NCI-H187 treated with DMSO at 0.1 percent for 48 hours (cell line): ENCODE measurements at regions not wholly inside any gene's neighbourhood (a gene's known extent, or its start where the extent isn't known, plus 50 kb on each side); places are given as distances from the start of the nearest gene placed in this dataset.
"Not testable (repeated sequence)": the region's sequence is repeated elsewhere in the genome, so short reads cannot be mapped to it uniquely, and the experiment has no call there.

Source experiments
- DNase-seq: peaks from one replicate; lab custom pipeline; 2025; lab: John Stamatoyannopoulos, UW

DNA sequence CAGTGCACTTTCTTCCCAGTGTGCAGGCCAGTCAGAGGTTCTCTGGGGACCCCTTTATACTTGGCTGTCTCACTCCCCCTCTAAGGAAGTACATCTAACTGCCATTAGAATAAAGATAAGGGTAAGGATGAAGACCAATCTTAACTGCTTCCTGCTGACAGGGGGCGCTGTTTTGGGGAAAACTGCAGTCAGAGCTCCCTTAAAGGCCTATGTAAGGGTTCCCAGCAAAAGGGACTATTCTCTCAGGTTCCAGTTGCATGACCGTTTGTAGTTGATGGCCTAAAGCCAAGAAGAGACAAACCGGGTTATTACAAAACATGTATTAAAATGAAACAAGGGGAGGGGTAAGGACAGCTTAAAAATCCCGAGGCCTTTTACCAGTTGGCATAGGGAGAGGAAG lies 115.6 kb upstream of the SPIN4 start:
- DNase-seq: no peak

DNA sequence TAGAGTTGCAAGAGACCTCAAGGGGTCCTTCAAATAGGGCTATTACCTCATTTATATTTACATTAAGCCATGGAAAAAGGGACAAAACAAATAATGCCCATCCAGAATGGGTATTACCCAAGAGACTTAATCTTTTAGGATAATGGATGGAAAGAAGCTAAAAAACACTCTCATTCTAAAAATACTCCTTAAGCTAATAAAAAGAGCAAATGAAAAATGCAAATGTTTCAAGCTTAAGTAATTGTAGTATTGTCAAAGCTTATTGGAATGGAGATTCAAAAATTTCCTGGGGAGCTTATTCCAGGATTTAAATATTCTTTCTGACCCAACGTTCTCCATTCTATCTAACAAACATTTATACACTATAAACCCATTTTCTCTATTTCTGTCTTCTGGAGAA lies 107.8 kb upstream of the SPIN4 start:
- no peak for DNase-seq

DNA sequence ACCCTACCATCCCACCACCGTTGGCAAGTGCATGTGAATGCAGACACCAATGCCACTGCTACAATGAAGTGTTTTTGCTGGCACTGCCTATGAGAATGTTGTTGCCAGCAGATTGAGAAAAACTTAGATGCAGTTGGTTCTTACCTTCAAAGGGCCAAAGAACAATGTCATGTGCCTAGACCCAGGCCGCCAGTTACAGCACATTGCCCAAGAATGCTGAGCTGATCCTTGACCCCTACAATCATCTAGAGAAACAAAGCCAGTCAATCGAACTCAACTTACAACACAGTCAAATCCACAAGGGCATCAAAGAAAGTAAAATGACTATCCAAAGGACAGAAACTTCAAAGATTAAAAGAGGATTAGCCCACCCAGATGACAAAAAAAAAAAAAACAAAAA lies 102.4 kb upstream of the SPIN4 start:
- no peak for DNase-seq

DNA sequence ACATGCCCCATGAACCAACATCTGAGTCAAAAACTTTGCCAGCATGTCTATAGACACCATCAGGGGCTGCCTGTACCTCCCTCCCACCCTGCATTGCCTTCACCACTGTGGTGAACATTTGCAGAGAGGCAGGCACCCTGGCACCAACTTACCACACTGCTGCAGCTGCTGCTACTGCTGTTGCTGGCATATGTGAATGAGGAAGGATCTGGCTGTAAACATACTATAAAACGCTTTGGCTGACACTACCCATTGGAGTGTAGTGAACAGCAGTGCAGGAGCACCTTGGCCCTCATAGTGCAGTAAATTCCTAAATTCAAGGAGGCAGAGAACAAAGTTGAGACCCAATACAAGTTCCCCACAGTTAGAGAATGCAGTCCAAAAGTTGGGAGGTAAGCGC lies 90.6 kb upstream of the SPIN4 start:
- no peak for DNase-seq

DNA sequence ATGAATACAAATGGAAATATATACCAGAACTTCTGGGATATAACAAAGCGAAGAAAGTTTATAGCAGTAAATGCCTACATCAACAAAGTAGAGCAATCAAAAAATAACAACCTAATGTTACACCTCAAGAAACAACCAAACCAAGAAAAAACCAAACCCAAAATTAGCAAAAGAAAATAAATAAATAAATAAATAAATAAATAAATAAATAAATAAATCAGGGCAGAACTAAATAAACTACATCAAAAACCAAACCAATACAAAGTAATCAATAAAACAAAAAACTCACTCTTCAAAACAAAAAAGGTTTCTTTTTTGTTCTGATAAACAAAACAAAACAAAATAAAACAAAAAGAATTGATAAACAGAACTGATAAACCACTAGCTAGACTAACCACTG lies 88.4 kb upstream of the SPIN4 start:
- no peak for DNase-seq

DNA sequence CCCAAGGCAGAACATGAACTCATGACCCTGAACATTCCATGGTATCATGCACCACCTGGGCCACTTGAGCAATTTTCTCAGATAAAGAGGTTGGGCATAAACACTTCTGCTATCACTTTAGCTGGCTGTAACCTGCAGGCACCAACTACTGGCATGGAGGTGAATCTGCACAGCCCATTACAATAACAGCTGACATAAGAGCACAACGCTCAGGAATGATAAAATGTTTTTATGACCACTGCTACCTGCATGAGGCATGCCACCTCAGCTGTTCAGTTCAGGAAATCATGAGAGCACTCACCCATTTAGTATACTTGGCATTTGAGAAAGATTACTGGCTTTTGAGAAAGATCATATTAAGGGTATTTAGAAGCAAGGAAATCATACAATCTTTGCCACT lies 85.7 kb upstream of the SPIN4 start:
- DNase-seq: no peak

DNA sequence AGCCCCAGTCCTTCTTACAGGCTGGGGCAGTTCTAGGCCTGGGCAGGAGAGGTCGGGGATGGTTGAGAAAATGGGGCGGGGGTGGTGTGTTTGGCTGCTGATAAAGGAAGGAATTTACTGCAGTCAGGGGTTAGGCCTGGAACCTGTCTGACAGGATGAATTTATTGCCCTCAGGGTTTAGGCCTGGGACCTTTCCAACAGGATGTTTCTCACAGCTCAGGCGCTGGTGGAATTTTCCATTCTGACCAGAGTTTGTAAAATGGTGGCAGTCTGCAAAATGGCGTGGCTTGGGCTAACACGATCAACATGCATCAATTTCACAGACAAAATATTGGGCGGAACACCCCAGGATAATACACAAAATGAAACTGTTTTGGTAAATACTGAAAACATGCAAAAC lies 83.5 kb upstream of the SPIN4 start:
- DNase-seq: no peak

DNA sequence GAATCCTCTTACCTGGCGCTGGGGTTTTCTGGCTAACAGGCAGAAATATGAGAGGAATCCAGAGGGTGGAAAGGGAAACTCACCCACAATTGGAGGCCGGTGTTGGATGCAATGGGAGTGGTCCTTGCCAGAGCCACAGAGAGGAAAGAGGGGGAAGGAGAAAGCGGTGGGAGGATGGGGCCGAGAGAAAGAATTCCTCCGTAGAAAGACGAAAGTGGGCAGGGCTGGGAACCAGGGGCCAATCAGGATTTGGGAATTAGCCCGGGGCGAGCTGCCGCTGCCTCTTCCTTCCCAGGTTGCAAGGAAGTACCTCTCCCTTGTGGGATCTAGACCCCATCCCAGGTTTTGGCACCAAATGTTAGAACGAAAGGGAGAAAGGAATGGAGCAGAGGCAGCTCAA lies 83.1 kb upstream of the SPIN4 start:
- DNase-seq: no peak

DNA sequence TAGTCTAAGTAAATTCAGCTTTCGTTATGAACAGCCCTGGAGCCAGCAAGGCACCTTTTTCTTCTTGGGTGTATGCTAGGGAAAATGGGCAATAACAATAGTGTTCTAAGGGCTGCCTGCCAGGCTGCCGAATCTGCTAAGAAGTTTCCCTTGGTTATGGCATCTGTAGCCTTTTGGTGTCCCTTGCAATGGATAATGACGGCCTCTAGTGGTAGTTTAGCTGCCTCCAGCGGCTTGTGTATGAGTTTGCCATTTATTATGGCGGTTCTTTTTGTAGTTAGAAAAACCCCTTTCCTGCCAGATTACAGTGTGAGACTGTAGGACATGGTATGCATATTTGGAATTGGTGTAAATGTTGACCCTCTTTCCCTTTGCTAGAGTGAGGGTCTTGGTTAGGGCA lies 78.9 kb upstream of the SPIN4 start:
- DNase-seq: no peak

DNA sequence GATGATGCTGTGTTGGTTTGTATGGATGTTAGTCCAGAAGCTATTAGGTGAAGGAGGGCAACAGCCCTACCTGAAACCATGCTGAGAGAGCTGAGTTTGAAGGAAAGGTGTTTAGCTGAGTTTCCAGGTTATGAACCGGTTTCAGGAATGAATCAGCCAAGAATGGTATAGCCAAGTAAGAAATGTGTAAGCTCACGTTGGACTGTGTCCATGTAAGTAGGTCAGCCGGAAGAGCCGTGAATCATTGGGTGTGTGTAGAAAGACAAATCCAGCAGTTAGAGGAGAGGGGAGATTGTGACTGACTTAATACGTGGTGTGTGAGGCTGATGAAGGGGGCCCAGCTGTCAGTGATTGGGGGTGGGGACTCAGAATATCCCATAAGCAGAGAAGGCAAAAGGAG lies 77.2 kb upstream of the SPIN4 start:
- no peak for DNase-seq

DNA sequence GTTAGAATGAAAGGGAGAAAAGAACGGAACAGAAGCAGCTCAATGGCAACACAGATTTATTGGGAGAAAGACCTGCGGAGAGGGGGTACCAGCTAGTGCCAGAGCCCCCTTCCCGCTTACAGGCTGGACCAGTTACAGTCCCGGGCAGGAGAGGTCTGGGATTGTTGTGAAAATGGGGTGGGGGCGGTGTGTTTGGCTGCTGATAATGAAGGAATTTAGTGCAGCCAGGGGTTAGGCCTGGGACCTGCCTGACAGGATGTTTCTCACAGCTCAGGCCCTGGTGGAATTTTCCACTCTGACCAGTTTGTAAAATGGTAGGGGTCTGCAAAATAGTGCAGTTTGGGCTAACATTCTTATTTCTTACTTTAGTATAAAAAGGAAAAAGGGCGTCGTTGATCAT lies 75.4 kb upstream of the SPIN4 start:
- DNase-seq: no peak

DNA sequence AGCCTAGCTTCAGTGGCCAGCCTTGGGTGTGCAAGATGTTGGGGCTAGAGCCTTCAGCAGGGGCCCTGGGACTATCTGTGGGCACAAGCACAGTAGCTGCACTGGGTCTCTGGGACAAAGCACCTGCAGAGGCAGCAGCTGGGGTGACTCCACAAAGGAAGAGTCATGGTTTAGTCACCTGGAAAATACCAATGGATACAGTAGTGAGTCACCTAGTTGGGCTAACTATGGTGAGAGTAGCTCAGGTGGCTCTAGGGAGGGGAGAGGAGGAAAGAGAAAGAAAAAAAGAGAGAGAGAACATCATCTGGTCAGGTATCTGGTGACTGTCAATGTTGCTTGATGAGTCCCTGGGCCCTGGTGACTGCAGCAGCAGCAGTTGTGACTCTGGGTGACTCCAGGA lies 72.9 kb upstream of the SPIN4 start:
- no peak for DNase-seq

DNA sequence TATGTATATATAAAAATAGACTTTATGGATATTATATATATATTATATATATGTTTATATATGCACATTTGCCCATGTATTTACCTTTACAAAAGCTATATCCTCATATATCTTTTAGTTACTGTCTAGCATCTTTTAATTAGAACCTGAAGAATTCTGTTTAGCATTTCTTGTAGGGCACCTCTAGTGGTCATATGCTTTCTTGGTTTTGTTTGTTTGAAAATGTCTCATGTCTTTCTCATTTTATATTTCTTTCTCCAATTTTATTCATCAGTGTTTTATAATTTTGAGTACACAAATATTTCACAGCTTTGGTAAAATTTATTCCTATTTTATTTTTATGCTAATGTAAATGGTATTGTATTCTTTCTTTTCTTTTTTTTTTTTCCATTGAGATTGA lies 70.3 kb upstream of the SPIN4 start:
- DNase-seq: no peak

DNA sequence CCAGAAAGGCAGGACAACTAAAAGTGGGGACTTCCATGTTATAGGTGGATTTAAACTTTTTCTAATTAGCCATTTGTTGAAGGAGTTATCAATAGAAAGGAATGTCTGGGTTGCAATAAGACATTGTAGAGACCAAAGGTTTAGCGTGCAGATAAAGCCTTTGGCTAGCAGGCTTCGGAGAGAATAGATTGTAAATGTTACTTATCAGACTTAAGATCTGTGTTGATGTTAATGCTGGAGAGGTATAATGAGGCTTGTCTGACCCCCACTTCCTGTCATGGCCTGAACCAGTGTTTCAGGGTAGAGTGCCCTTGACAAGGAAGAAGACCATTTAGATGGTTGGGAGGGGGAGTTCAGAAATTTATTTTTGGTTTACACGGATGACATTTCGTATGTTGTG lies 67.1 kb upstream of the SPIN4 start:
- DNase-seq: no peak

DNA sequence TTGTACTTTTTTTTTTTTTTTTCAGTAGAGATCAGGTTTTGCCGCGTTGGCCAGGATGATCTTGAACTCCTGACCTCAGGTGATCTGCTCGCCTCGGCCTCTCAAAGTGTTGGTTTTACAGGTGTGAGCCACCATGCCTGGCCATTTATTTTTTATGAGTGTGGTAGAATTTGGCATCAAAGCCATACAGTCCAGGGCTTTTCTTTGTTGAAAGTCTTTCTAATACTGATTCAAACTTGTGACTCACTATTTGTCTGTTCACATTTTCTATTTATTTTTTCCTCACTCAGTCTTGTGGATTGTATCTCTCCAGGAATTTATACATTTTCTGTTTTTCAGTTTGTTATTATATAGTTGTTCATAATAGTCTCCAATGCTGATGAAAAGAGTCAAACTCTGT lies 66.5 kb upstream of the SPIN4 start:
- no peak for DNase-seq

DNA sequence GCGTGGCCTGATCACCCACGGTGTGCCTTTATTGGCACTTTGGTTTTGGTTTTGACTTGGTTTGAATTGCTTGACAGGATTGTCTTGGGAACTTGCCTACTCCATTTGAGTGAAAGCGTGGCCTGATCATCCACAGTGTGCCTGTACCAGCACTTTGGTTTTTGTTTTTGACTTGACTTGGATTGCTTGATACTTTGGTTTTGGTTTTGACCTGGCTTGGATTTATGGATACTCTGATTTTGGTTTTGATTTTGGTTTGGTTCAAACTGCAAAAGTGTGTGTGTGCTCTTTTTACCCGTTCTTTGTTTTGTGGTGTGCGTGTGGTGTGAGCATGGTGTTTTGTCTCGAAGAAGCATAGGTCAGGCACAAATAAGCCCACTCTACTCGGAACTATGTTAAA lies 58.8 kb upstream of the SPIN4 start:
- DNase-seq: not testable (repeated sequence)

DNA sequence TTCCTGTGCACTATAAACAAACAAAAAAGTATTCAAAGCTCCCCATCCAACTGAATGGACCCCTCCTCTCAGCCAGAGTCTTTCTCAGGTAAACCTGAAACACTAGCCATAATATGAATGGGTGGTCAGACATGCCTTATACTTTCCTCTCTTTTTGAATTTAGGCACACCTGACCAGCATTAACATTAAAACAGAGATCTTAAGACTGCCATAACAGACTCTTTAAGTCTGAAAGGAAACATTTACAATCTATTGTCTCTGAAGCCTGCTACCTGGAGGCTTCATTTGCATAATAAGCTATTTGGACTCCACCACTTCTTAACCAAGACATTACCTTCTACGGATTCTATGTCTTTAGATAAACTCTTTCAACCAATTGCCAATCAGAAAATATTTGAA lies 56.9 kb upstream of the SPIN4 start:
- DNase-seq: no peak

DNA sequence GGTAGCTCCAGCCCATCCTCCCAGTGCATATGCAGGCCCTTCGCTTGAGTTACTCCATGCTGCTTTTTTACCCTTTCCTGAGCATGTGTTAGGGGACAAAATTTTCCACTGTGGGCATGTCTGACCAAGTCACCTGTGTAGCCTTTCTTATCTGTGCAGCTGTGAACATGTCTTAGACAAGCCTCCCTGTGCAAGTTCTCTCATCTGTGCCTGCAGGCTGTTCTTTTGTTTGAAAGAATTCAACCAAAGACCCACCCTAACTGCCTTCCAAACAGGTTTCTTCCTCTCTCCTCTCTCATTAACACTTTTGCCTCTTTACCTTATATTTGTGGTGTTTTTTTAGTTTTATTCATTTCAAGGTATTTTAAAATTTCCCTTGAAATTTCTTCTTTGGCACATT lies 53.2 kb upstream of the SPIN4 start:
- DNase-seq: no peak

DNA sequence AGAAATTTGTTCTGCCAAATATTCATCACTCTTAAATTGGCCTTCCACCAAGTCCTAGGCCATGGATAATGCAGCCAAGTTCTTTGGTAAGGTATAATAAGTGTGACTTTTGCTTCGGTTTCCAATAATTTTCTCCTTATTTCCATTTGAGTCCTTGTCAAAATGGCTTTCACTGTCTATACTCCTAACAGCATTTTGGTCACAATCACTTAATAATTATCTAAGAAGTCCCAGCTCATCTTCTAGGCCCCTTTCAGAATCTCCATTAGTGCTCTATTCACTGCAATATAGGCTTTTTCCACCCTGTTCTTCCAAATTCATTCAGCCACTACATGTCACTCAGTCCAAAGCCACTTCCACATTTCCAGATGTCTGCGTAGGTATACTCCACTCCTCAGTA lies 51.0 kb upstream of the SPIN4 start:
- DNase-seq: no peak
